ENCODE measurements at regions not wholly inside any gene's neighbourhood (a gene's known extent, or its start where the extent isn't known, plus 50 kb on each side); places are given as distances from the start of the nearest gene placed in this dataset.
"Not testable (repeated sequence)": the region's sequence is repeated elsewhere in the genome, so short reads cannot be mapped to it uniquely, and the experiment has no call there.

GRCh38 chr7:92955081-92955480 lies 118.7 kb upstream of the CDK6 start:
- no peaks in the 10 kb centered on the region for H3K4me1 ChIP-seq
- no peaks in the 10 kb centered on the region for H3K36me3 ChIP-seq (ENCODE audit: control insufficient read depth, insufficient read depth, low read length)
- H3K27me3 ChIP-seq (ENCODE audit: control insufficient read depth, insufficient read depth, low read length) = no peaks in the 10 kb centered on the region
- no peak overlapping the region for H3K27ac ChIP-seq
- no peak overlapping the region for H3K9ac ChIP-seq
- no peaks in the 10 kb centered on the region for H3K79me2 ChIP-seq
- no peak overlapping the region for H2AFZ ChIP-seq
- H3K4me3 ChIP-seq (ENCODE audit: low read depth, low read length) = no peak overlapping the region
- no peak for TF ChIP-seq CTCF (IDR thresholded peaks at IDR 0.05)
- no peak overlapping the region for H3K4me2 ChIP-seq (ENCODE audit: low read length)
- H3K9me3 ChIP-seq (ENCODE audit: control insufficient read depth, low read length) = no peaks in the 10 kb centered on the region

DNA sequence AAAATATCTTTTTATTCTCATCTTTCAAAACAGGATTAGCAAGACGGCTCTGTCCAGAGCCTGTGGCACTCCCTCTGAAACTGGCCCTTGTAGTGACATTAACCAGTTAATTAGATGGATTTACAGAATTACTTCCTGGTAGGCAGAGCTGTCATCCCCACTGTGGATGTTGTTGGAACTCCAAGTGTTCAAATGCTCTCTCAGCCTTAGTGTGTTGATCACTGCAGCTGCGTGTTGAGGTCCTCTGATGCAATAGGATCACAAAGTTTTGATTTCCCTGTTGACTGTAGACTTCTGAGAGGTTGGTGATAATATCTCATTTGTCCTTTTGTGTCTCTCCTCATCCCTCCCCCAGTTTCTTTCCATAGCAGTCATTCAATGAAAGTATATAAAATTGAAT lies 117.3 kb upstream of the CDK6 start:
- Histone ChIP-seq H3K4me3 (ENCODE audit: low read depth, low read length) (no peak overlapping the region), H3K9me3 (ENCODE audit: control insufficient read depth, low read length) (no peaks in the 10 kb centered on the region), H2AFZ (peak overlapping the region; percentile 41), H3K9ac (no peak overlapping the region), H3K27ac (no peak overlapping the region), H3K4me1 (no peaks in the 10 kb centered on the region), H3K4me2 (ENCODE audit: low read length) (no peak overlapping the region), H3K27me3 (ENCODE audit: control insufficient read depth, insufficient read depth, low read length) (no peaks in the 10 kb centered on the region), H3K79me2 (no peaks in the 10 kb centered on the region), H3K36me3 (ENCODE audit: control insufficient read depth, insufficient read depth, low read length) (no peaks in the 10 kb centered on the region)
- no peak for TF ChIP-seq CTCF (IDR thresholded peaks at IDR 0.05)

DNA sequence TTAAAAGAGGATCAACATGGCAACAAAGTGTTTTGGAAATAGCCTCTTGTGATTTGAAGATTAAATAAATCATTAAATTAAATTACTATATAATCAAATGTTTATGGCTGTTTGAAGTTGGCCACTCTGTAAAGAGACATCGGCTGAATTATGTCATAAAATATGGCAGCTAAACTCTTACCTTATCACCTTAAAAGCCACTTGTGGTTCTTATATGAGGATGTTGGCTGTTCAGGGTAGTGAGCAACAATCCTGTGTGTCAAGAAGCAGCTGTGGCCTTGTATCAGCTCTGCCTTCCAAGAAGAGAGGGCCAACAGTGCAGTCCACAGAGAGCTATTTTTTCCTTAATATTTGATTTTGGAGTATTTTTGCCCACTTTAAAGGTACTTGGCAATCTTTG lies 113.4 kb upstream of the CDK6 start:
- Histone ChIP-seq H3K9ac (no peak overlapping the region), H3K27me3 (ENCODE audit: control insufficient read depth, insufficient read depth, low read length) (no peaks in the 10 kb centered on the region), H3K36me3 (ENCODE audit: control insufficient read depth, insufficient read depth, low read length) (no peaks in the 10 kb centered on the region), H3K4me1 (no peaks in the 10 kb centered on the region), H3K9me3 (ENCODE audit: control insufficient read depth, low read length) (no peaks in the 10 kb centered on the region), H3K4me2 (ENCODE audit: low read length) (no peak overlapping the region), H3K27ac (no peak overlapping the region), H3K79me2 (no peaks in the 10 kb centered on the region), H2AFZ (no peak overlapping the region), H3K4me3 (ENCODE audit: low read depth, low read length) (no peak overlapping the region)
- TF ChIP-seq CTCF (IDR thresholded peaks at IDR 0.05) = no peak

- Histone ChIP-seq H3K79me2 (no peaks in the 10 kb centered on the region), H3K36me3 (ENCODE audit: control insufficient read depth, insufficient read depth, low read length) (no peaks in the 10 kb centered on the region), H3K9me3 (ENCODE audit: control insufficient read depth, low read length) (no peaks in the 10 kb centered on the region), H3K9ac (no peak overlapping the region), H3K4me3 (ENCODE audit: low read depth, low read length) (no peak overlapping the region), H2AFZ (no peak overlapping the region), H3K27ac (no peak overlapping the region), H3K27me3 (ENCODE audit: control insufficient read depth, insufficient read depth, low read length) (no peaks in the 10 kb centered on the region), H3K4me1 (no peaks in the 10 kb centered on the region), H3K4me2 (ENCODE audit: low read length) (no peak overlapping the region)
- TF ChIP-seq CTCF (IDR thresholded peaks at IDR 0.05) = no peak
Measured at GRCh38 chr7:92945840-92946239, 109.5 kb upstream of the CDK6 start.

GRCh38 chr7:92944633-92945032 lies 108.3 kb upstream of the CDK6 start:
- no peaks in the 10 kb centered on the region for H3K27me3 ChIP-seq (ENCODE audit: control insufficient read depth, insufficient read depth, low read length)
- no peaks in the 10 kb centered on the region for H3K9me3 ChIP-seq (ENCODE audit: control insufficient read depth, low read length)
- no peak overlapping the region for H2AFZ ChIP-seq
- H3K27ac ChIP-seq = no peak overlapping the region
- H3K4me3 ChIP-seq (ENCODE audit: low read depth, low read length) = no peak overlapping the region
- no peak overlapping the region for H3K9ac ChIP-seq
- H3K4me2 ChIP-seq (ENCODE audit: low read length) = no peak overlapping the region
- H3K4me1 ChIP-seq = no peaks in the 10 kb centered on the region
- no peaks in the 10 kb centered on the region for H3K79me2 ChIP-seq
- H3K36me3 ChIP-seq (ENCODE audit: control insufficient read depth, insufficient read depth, low read length) = no peaks in the 10 kb centered on the region
- no peak for TF ChIP-seq CTCF (IDR thresholded peaks at IDR 0.05)

GRCh38 chr7:92942706-92943105 lies 106.3 kb upstream of the CDK6 start:
- H3K4me2 ChIP-seq (ENCODE audit: low read length); H3K4me3 ChIP-seq (ENCODE audit: low read depth, low read length); H3K9ac ChIP-seq; H3K4me1 ChIP-seq; H3K36me3 ChIP-seq (ENCODE audit: control insufficient read depth, insufficient read depth, low read length); H2AFZ ChIP-seq; H3K27ac ChIP-seq; H3K27me3 ChIP-seq (ENCODE audit: control insufficient read depth, insufficient read depth, low read length); H3K9me3 ChIP-seq (ENCODE audit: control insufficient read depth, low read length); H3K79me2 ChIP-seq: not testable (repeated sequence)
